ENCODE measurements at regions not wholly inside any gene's neighbourhood (a gene's known extent, or its start where the extent isn't known, plus 50 kb on each side); places are given as distances from the start of the nearest gene placed in this dataset.
A peak's percentile ranks its signal among the peaks of the same experiment; 100 is the strongest.
"Not testable (repeated sequence)": the region's sequence is repeated elsewhere in the genome, so short reads cannot be mapped to it uniquely, and the experiment has no call there.

- DNase-seq = no peak
Measured at GRCh38 chr7:29649028-29649716, 85.5 kb downstream of the PRR15 start.

- no peak for DNase-seq
Measured at GRCh38 chr7:29649876-29650275, 86.2 kb downstream of the PRR15 start.

DNA sequence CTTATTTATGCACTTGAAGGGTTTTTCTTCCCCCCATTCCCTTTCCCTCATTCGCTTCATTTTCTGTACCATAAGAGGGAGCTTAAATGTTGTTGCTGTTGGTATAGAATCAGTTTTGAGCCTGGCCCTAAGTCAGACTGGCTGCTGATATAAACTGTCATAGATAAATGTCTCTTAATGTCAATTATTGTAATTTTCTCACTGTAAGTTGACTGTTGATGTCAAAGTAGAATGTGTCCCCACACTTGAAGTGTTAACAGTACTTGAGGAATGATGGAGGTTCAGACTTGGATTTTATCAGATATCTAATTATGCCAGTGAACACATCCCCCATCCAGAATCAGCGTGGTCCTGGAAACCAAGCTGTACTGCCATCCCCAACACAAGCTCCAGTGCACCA lies 87.8 kb downstream of the PRR15 start:
- DNase-seq = no peak

- no peak for DNase-seq
Measured at GRCh38 chr7:29652556-29652955, 88.9 kb downstream of the PRR15 start.

- DNase-seq = not testable (repeated sequence)
Measured at GRCh38 chr7:29654340-29654739, 90.7 kb downstream of the PRR15 start.

GRCh38 chr7:29657288-29657687 lies 93.7 kb downstream of the PRR15 start:
- no peak for DNase-seq

DNA sequence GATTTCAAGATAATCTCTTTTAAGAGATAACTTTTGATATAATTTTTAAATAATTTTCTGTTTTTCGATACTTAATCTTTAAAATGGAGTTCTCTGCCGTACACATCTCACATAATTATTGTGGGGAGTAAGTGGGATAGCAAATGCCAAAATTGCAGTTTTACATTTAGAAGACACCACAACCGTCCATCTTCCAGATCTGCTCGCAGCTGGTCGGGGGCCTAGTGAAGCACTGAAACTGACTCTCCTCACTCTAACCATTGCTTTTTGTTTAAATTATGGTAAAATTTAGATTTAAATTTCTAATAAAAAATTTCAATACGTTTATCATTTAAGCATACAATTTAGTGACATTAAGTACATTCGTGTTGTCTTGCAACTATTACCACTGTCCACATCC lies 94.2 kb downstream of the PRR15 start:
- DNase-seq = no peak

DNA sequence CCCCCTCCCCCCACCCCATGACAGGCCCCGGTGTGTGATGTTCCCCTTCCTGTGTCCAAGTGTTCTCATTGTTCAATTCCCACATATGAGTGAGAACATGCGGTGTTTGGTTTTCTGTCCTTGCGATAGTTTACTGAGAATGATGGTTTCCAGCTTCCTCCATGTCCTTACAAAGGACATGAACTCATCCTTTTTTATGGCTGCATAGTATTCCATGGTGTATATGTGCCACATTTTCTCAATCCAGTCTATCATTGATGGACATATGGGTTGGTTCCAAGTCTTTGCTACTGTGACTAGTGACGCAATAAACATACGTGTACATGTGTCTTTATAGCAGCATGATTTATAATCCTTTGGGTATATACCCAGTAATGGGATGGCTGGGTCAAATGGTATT lies 95.6 kb downstream of the PRR15 start:
- DNase-seq = not testable (repeated sequence)

DNA sequence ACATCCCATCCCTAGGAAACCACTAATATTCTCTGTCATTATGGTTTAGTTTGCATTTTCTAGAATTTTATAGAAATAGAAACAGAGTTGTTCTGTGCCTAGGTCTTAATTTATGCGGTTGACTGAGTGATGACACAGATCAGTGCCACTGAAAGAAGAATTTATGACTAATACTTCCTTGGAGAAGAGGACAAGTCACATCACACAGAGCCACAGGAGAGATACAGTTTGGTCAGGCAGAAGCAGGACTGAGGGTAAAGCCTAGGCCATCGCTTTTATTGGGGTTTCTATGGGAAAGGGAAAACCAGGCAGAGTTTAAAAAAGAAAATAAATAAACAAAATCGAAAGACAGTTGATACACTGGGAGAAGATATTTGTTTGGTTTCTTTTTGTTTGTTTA lies 99.3 kb downstream of the PRR15 start:
- DNase-seq = not testable (repeated sequence)

DNA sequence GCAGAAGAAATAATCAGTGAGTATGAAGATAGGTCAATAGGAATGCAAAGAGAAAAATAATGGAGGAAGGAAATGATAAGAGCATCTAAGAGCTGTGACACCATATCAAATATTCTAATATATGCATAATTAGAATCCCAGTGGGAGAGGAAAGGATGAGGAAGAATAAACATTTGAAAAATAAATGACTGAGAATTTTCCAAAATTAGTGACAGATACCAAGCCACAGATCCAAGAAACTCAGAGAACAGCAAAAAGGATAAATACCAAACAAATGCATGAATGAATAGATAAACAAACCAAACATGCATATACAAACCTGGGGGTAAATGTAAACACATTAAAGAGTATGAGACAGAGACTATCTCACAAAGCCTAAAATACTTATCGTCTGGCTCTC lies 101.4 kb downstream of the PRR15 start:
- DNase-seq = not testable (repeated sequence)

- not testable (repeated sequence) for DNase-seq
Measured at GRCh38 chr7:29667096-29667669, 103.5 kb downstream of the PRR15 start.

- not testable (repeated sequence) for DNase-seq
Measured at GRCh38 chr7:29671286-29671685, 107.7 kb downstream of the PRR15 start.

DNA sequence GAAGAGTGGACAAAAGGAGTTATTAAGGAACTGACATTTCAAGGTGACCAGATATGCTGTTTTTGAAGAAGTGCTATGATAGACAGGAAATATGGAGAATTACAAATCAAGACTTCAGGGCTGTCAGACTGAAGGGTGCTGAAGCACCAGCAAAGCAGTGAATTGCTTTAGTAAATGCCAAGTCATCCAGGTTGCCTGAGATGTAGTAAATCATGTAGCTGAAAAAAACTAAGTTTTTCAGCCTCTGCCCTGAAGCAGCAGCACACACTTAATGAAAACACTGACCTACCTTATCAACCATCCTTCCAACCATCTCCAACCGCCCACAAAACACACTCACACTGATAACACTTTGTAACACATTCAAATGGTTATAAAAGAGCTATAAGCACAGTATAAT lies 110.0 kb downstream of the PRR15 start:
- not testable (repeated sequence) for DNase-seq

DNA sequence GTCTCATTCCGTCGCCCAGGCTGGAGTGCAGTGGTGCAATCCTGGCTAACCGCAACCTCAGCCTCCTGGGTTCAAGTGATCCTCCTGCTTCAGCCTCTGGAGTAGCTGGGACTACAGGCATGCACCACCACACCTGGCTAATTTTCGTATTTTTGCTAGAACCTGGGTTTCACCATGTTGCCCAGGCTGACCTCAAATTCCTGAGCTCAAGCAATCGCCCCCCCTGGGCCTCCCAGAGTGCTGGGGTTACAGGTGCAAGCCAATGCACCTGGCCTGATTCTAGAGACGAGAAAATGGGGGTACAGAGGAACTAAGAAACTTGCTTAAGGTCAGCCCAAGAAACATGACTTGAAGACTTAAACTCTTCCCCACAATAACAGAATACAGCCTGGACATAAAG lies 111.0 kb downstream of the PRR15 start:
- DNase-seq = not testable (repeated sequence)

- not testable (repeated sequence) for DNase-seq
Measured at GRCh38 chr7:29677254-29677653, 113.6 kb downstream of the PRR15 start.

DNA sequence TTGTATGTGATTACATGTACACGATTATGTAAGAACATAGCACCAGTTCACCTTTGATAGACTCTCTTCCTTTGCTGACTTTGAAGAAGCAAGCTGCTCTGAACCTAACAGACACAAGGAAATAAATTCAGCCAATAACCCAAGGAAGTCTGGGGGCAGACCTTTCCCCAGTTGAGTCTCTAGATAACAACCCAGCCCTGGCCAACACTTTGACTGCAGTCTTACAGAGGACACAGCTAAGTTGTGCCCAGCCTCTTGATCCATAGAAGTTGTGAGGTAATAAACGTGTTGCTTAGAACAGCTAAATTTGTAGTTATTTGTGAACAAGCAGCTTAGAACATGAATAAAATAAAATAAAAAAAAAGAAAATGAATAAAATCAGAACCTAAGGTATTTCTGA lies 116.3 kb downstream of the PRR15 start:
- DNase-seq = not testable (repeated sequence)

DNA sequence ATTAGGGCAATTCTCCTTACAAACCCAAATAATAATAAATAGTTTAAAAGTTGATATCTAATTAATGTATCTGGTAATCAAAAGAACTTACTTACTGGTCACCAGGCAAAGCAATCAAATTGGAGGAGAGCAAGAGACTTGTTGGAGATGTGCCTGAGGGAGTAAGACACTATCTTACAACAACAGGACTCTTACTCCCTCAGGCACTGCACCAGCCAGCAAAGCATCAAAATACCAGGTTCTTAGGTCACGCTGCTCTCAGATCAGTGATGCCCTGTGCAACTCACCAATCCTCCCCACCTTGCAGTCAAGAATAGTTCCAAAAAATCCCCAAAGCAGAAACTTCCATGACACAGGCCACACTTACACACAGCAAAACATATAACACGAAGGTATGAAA lies 117.0 kb downstream of the PRR15 start:
- DNase-seq = not testable (repeated sequence)

- not testable (repeated sequence) for DNase-seq
Measured at GRCh38 chr7:29684151-29684786, 120.6 kb downstream of the PRR15 start.

DNA sequence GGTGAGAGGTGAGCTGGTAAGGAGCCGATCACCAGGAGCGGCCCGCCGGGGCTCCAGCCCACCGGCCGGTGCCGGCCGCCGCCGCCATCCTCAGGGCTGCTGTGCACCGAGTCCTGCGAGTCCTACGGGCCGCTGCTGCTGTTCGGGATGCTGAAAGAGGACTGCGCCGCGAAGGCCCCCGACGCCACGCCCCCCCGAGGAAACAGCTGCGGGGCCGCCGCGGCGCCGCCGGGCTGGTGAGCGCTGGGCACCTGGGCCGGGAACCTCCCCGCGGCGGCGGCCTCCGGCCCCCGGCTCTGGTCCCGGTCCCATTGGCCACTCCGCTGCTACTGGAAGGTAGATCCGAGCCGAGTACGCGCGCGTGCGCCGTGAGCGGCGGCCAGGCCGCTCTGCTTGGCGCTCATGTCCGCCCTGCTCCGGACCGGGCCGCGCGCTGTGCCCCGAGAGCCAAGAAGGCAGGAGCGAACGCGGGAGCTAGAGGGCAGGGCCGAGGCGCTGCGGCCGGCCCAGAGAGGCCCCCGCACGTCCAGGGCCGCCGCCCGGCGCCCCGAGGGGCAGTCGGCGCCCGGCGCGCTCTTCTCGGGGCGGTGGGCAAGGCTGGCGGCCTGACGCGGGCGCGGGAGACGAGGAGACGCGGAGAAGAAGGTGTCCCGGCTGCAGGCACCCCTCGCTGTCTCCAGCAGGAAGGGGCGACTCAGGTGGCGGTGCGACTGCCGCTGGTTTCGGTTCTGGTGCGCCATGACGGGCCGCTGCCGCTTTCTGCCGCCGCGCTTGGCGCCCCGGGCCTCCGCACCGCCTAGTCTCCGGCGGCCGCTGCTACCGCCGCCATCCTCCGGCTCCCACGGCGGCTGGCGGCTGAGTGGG lies 121.3 kb upstream of the WIPF3 start:
- DNase-seq = peak in 53 of 56 donors; percentile 17 to 83 (median 58)

GRCh38 chr7:29685651-29686271 lies 120.5 kb upstream of the WIPF3 start:
- DNase-seq = peak in 11 of 56 donors; percentile 24 to 73 (median 42)

GRCh38 chr7:29690510-29690909 lies 115.8 kb upstream of the WIPF3 start:
- DNase-seq = not testable (repeated sequence)
